HL-60 (cell line): ENCODE measurements at regions not wholly inside any gene's neighbourhood (a gene's known extent, or its start where the extent isn't known, plus 50 kb on each side); places are given as distances from the start of the nearest gene placed in this dataset.

Source experiments
- DNase-seq, 2 experiments: peaks; one replicate each; pipeline ENCODE4 v3.0.0-alpha.2; 2010 to 2020; ENCODE audit warnings: low read depth in 1 of 2, low spot score in 1 of 2
- H3K27ac ChIP-seq: fragments of 250-450 bp; sonication (Bioruptor Pico); replicated peaks from 2 replicates; pipeline ENCODE4 v1.5.1; 2020; ENCODE audit warnings: mild to moderate bottlenecking, moderate library complexity
- H3K27me3 ChIP-seq: fragments of 250-450 bp; sonication (Bioruptor Pico); 2 replicates; pipeline ENCODE4 v1.5.1; 2021; ENCODE audit warnings: mild to moderate bottlenecking, moderate library complexity; ENCODE audit not compliant: insufficient read depth, poor library complexity, severe bottlenecking
- H3K4me3 ChIP-seq: replicated peaks from 2 replicates; pipeline ENCODE4 v1.5.1; 2011; ENCODE audit warnings: mild to moderate bottlenecking, control low read depth, low read length; ENCODE audit not compliant: insufficient read depth
- CTCF ChIP-seq: IDR thresholded peaks from one replicate; pipeline ENCODE4 v1.5.1; 2011; ENCODE audit warnings: low read length, control low read depth, inconsistent platforms; ENCODE audit not compliant: insufficient read depth
- GABPA ChIP-seq: IDR thresholded peaks from 2 replicates; pipeline ENCODE4 v1.6.1; 2012; ENCODE audit warnings: low read depth
- POLR2AphosphoS5 ChIP-seq: IDR thresholded peaks from 2 replicates; pipeline ENCODE4 v1.6.1; 2012; ENCODE audit warnings: low read depth
- REST ChIP-seq: IDR thresholded peaks from 2 replicates; pipeline ENCODE4 v1.6.1; 2012; ENCODE audit warnings: low read depth; ENCODE audit not compliant: insufficient replicate concordance
- SPI1 ChIP-seq: IDR thresholded peaks from 2 replicates; pipeline ENCODE4 v1.6.1; 2012; ENCODE audit warnings: low read depth, mild to moderate bottlenecking, borderline replicate concordance

- Histone ChIP-seq H3K27me3 (no peaks in the 10 kb centered on the region), H3K4me3 (no peak overlapping the region), H3K27ac (no peak overlapping the region)
- DNase-seq: no peak
- no peak for TF ChIP-seq SPI1
- TF ChIP-seq GABPA: no peak
- no peak for TF ChIP-seq REST
- TF ChIP-seq CTCF: no peak
- TF ChIP-seq POLR2AphosphoS5: no peak
These were observed 181.3 kb upstream of the AFDN start for GRCh38 chr6:167645368-167645767.

- no peak overlapping the region for H3K27ac ChIP-seq
- TF ChIP-seq REST: no peak
- no peak for TF ChIP-seq CTCF
- TF ChIP-seq POLR2AphosphoS5: no peak
- TF ChIP-seq SPI1: no peak
- TF ChIP-seq GABPA: no peak
- DNase-seq: no peak
- H3K4me3 ChIP-seq: no peak overlapping the region
- H3K27me3 ChIP-seq: no peaks in the 10 kb centered on the region
These were observed 179.4 kb upstream of the AFDN start for GRCh38 chr6:167647306-167647705.

GRCh38 chr6:167647737-167648470 lies 178.8 kb upstream of the AFDN start:
- H3K27ac ChIP-seq: no peak overlapping the region
- no peak for DNase-seq
- no peak overlapping the region for H3K4me3 ChIP-seq
- no peak for TF ChIP-seq CTCF
- no peak for TF ChIP-seq REST
- TF ChIP-seq GABPA: no peak
- no peak for TF ChIP-seq POLR2AphosphoS5
- no peak for TF ChIP-seq SPI1
- no peaks in the 10 kb centered on the region for H3K27me3 ChIP-seq
